WTC11 (cell line): ENCODE measurements at regions not wholly inside any gene's neighbourhood (a gene's known extent, or its start where the extent isn't known, plus 50 kb on each side); places are given as distances from the start of the nearest gene placed in this dataset.

Experiments
- ATAC-seq: fragments of 200-7000 bp; cut with Tn5 transposase; 2 replicates; pipeline ENCODE4 v1.10.0; 2021; ENCODE audit warnings: mild to moderate bottlenecking, moderate library complexity
- CTCF ChIA-PET: fragments of 300-600 bp; sonication (Branson Sonifier 250); formaldehyde crosslinking; loops from one replicate; lab custom pipeline; 2021; ENCODE audit warnings: antibody characterized with exemption; lab: Charles Lee
- POLR2A ChIA-PET: fragments of 350-600 bp; sonication (Branson Sonifier 250); formaldehyde crosslinking; loops from one replicate; lab custom pipeline; 2021; ENCODE audit warnings: antibody characterized with exemption; lab: Charles Lee
- DNase-seq: peaks from one replicate; pipeline ENCODE4 v3.0.0; 2021; ENCODE audit warnings: low spot score
- H3K27ac Mint-ChIP-seq: 2 replicates; pipeline ENCODE4 v1.8.0; 2021; ENCODE audit warnings: mixed read lengths
- H3K27me3 Mint-ChIP-seq: 2 replicates; pipeline ENCODE4 v1.8.0; 2021; ENCODE audit warnings: low read depth, mild to moderate bottlenecking, moderate library complexity, mixed read lengths
- H3K36me3 Mint-ChIP-seq: 2 replicates; pipeline ENCODE4 v1.8.0; 2021; ENCODE audit warnings: mixed read lengths
- H3K4me1 Mint-ChIP-seq: 2 replicates; pipeline ENCODE4 v1.8.0; 2022; ENCODE audit warnings: mixed read lengths
- H3K4me3 Mint-ChIP-seq: 2 replicates; pipeline ENCODE4 v1.8.0; 2021; ENCODE audit warnings: mild to moderate bottlenecking, moderate library complexity, mixed read lengths
- H3K9me3 Mint-ChIP-seq: 2 replicates; pipeline ENCODE4 v1.8.0; 2021; ENCODE audit warnings: mixed read lengths
- ATF2 ChIP-seq: sonication (generic); formaldehyde crosslinking; IDR thresholded peaks from 2 replicates; pipeline ENCODE4 v1.8.1; 2022; ENCODE audit warnings: low read depth, missing genetic modification reagents, borderline replicate concordance
- EMX1 ChIP-seq: fragments of 250-450 bp; sonication (Bioruptor Pico); IDR thresholded peaks from 2 replicates; pipeline ENCODE4 v1.8.0; 2021; ENCODE audit warnings: mild to moderate bottlenecking
- FOXK1 ChIP-seq: sonication (generic); formaldehyde crosslinking; IDR thresholded peaks from 2 replicates; pipeline ENCODE4 v1.8.0; 2022; ENCODE audit warnings: mild to moderate bottlenecking, moderate library complexity, missing genetic modification reagents
- GABPB1 ChIP-seq: sonication (generic); formaldehyde crosslinking; IDR thresholded peaks from 2 replicates; pipeline ENCODE4 v1.8.1; 2023; ENCODE audit warnings: mild to moderate bottlenecking, missing genetic modification reagents
- MYBL2 ChIP-seq: sonication (generic); formaldehyde crosslinking; IDR thresholded peaks from 2 replicates; pipeline ENCODE4 v1.8.1; 2023; ENCODE audit warnings: mild to moderate bottlenecking, moderate library complexity, missing genetic modification reagents
- NFATC4 ChIP-seq: fragments of 250-450 bp; sonication (Bioruptor Pico); IDR thresholded peaks from 2 replicates; pipeline ENCODE4 v1.9.0; 2021; ENCODE audit warnings: mild to moderate bottlenecking
- NFE2L1 ChIP-seq: sonication (generic); formaldehyde crosslinking; IDR thresholded peaks from 2 replicates; pipeline ENCODE4 v1.8.1; 2023; ENCODE audit warnings: missing genetic modification reagents
- PRDM15 ChIP-seq: sonication (generic); formaldehyde crosslinking; IDR thresholded peaks from 2 replicates; pipeline ENCODE4 v1.8.0; 2022; ENCODE audit warnings: missing genetic modification reagents
- RORB ChIP-seq: fragments of 250-450 bp; sonication (Bioruptor Pico); IDR thresholded peaks from 2 replicates; pipeline ENCODE4 v1.9.0; 2021; ENCODE audit warnings: mild to moderate bottlenecking
- TEAD1 ChIP-seq: sonication (generic); formaldehyde crosslinking; IDR thresholded peaks from 2 replicates; pipeline ENCODE4 v1.8.0; 2022; ENCODE audit warnings: mild to moderate bottlenecking, missing genetic modification reagents
- ZBTB43 ChIP-seq: sonication (generic); formaldehyde crosslinking; IDR thresholded peaks from 2 replicates; pipeline ENCODE4 v1.8.1; 2023; ENCODE audit warnings: mild to moderate bottlenecking, missing genetic modification reagents
- ZNF219 ChIP-seq: sonication (generic); formaldehyde crosslinking; IDR thresholded peaks from 2 replicates; pipeline ENCODE4 v1.8.0; 2023; ENCODE audit warnings: missing genetic modification reagents, mild to moderate bottlenecking, borderline replicate concordance
- ZNF317 ChIP-seq: sonication (generic); formaldehyde crosslinking; IDR thresholded peaks from 2 replicates; pipeline ENCODE4 v1.8.1; 2023; ENCODE audit warnings: low read depth, mild to moderate bottlenecking, moderate library complexity, missing genetic modification reagents, borderline replicate concordance
- ZNF416 ChIP-seq: fragments of 250-450 bp; sonication (Bioruptor Pico); IDR thresholded peaks from 2 replicates; pipeline ENCODE4 v1.9.0; 2021; ENCODE audit warnings: mild to moderate bottlenecking, inconsistent platforms
- ZNF425 ChIP-seq: fragments of 250-450 bp; sonication (Bioruptor Pico); conservative IDR thresholded peaks from 2 replicates; pipeline ENCODE4 v1.9.0; 2021; ENCODE audit warnings: mild to moderate bottlenecking
- ZSCAN18 ChIP-seq: fragments of 250-450 bp; sonication (Bioruptor Pico); IDR thresholded peaks from 2 replicates; pipeline ENCODE4 v2.1.2; 2022; ENCODE audit warnings: mild to moderate bottlenecking, moderate library complexity
- TF ChIP-seq, protein P1 (sequence below): sonication (generic); formaldehyde crosslinking; conservative IDR thresholded peaks from 2 replicates; pipeline ENCODE4 v1.8.1; 2023; ENCODE audit warnings: mild to moderate bottlenecking, low read depth, missing genetic modification reagents, moderate library complexity
- TF ChIP-seq, protein P2 (sequence below): sonication (generic); formaldehyde crosslinking; IDR thresholded peaks from 2 replicates; pipeline ENCODE4 v1.8.1; 2023; ENCODE audit warnings: mild to moderate bottlenecking, missing genetic modification reagents, moderate library complexity
- TF ChIP-seq, protein P3 (sequence below): sonication (generic); formaldehyde crosslinking; IDR thresholded peaks from 2 replicates; pipeline ENCODE4 v1.8.1; 2022; ENCODE audit warnings: missing genetic modification reagents, borderline replicate concordance
- TF ChIP-seq, protein P4 (sequence below): sonication (generic); formaldehyde crosslinking; IDR thresholded peaks from 2 replicates; pipeline ENCODE4 v1.8.0; 2022; ENCODE audit warnings: mild to moderate bottlenecking, missing genetic modification reagents

DNA sequence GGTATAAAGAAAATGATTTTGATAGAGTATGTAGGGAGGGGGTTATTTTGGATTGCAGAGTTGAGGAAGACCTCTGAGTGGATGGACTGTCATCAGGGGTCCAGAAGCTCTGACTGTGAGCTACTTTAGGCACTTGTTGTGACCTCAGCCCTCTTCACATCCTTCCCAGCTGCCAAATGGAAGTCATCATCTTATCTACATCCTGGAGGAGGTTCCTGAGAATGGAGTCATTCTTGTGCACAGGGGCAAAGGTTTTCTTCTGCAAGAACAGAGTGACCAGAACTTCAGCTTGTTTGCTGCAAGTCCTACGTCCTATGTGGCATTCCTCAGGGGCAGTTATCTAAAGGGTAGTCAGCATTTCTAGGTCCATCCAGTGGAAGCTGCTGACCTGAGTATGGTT is 393.8 kb downstream of the AASDHPPT start:
- TF ChIP-seq EMX1 (CRISPR knock-in tag): no peak
- no peak for TF ChIP-seq ZNF317
- TF ChIP-seq ZNF425: no peak
- no peak for TF ChIP-seq ATF2 (CRISPR knock-in tag)
- no peak for TF ChIP-seq NFE2L1 (CRISPR knock-in tag)
- no peak for TF ChIP-seq RORB (CRISPR knock-in tag)
- TF ChIP-seq ZSCAN18 (CRISPR knock-in tag): no peak
- no peak for TF ChIP-seq ZNF219 (CRISPR knock-in tag)
- no peak for TF ChIP-seq MYBL2 (CRISPR knock-in tag)
- ChIA-PET POLR2A (no interaction called here), CTCF (no interaction called here)
- H3K27ac Mint-ChIP-seq: no peak overlapping the region
- H3K36me3 Mint-ChIP-seq: no peaks in the 10 kb centered on the region
- H3K4me1 Mint-ChIP-seq: 0 out of 2 replicates have a peak, but pooled peaks cover 2% of the 10 kb centered on the region
- ATAC-seq: no peak
- H3K4me3 Mint-ChIP-seq: no peak overlapping the region
- H3K9me3 Mint-ChIP-seq: peaks cover 20% of the 10 kb centered on the region
- H3K27me3 Mint-ChIP-seq: no peaks in the 10 kb centered on the region
- DNase-seq: no peak

DNA sequence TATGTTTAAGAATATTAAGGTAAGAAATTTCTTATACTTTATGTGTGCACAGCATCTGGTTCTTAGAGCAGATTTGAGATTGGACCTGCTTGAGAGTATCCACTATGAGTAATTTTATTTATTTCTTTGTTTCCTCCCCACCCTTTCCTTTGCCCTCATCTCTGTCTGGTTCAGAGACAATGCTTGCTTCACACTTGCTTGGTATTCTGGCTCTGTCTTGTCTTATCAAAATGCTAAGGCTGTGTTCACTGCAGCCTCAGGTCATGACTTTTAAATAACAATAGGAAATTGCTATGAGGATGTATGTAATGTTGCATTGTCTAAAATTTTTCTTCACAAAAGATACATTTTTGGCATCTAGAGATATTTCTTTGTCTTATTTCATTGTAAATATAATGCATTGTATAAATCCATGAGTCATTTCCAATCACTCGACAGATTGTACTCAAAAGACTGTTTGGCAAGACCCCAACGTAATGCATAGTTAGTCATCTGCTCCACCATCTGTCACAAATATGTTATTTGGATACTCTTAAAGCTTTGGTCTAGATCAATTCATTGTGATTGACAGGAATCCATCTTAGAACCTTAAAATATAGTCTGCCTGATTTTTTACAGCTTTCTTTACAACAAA is 395.7 kb downstream of the AASDHPPT start:
- H3K4me3 Mint-ChIP-seq: no peak overlapping the region
- ChIA-PET CTCF (no interaction called here), POLR2A (no interaction called here)
- no peaks in the 10 kb centered on the region for H3K27me3 Mint-ChIP-seq
- no peaks in the 10 kb centered on the region for H3K4me1 Mint-ChIP-seq
- no peak overlapping the region for H3K27ac Mint-ChIP-seq
- H3K9me3 Mint-ChIP-seq: peaks cover 20% of the 10 kb centered on the region
- ATAC-seq (no peak), DNase-seq (no peak)
- no peaks in the 10 kb centered on the region for H3K36me3 Mint-ChIP-seq
- TF ChIP-seq, protein P1, sequence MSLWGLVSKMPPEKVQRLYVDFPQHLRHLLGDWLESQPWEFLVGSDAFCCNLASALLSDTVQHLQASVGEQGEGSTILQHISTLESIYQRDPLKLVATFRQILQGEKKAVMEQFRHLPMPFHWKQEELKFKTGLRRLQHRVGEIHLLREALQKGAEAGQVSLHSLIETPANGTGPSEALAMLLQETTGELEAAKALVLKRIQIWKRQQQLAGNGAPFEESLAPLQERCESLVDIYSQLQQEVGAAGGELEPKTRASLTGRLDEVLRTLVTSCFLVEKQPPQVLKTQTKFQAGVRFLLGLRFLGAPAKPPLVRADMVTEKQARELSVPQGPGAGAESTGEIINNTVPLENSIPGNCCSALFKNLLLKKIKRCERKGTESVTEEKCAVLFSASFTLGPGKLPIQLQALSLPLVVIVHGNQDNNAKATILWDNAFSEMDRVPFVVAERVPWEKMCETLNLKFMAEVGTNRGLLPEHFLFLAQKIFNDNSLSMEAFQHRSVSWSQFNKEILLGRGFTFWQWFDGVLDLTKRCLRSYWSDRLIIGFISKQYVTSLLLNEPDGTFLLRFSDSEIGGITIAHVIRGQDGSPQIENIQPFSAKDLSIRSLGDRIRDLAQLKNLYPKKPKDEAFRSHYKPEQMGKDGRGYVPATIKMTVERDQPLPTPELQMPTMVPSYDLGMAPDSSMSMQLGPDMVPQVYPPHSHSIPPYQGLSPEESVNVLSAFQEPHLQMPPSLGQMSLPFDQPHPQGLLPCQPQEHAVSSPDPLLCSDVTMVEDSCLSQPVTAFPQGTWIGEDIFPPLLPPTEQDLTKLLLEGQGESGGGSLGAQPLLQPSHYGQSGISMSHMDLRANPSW (CRISPR knock-in tag): no peak
- TF ChIP-seq, protein P2, sequence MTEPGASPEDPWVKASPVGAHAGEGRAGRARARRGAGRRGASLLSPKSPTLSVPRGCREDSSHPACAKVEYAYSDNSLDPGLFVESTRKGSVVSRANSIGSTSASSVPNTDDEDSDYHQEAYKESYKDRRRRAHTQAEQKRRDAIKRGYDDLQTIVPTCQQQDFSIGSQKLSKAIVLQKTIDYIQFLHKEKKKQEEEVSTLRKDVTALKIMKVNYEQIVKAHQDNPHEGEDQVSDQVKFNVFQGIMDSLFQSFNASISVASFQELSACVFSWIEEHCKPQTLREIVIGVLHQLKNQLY (CRISPR knock-in tag): no peak
- TF ChIP-seq ZNF219 (CRISPR knock-in tag): no peak
- TF ChIP-seq GABPB1 (CRISPR knock-in tag): no peak
- TF ChIP-seq, protein P3, sequence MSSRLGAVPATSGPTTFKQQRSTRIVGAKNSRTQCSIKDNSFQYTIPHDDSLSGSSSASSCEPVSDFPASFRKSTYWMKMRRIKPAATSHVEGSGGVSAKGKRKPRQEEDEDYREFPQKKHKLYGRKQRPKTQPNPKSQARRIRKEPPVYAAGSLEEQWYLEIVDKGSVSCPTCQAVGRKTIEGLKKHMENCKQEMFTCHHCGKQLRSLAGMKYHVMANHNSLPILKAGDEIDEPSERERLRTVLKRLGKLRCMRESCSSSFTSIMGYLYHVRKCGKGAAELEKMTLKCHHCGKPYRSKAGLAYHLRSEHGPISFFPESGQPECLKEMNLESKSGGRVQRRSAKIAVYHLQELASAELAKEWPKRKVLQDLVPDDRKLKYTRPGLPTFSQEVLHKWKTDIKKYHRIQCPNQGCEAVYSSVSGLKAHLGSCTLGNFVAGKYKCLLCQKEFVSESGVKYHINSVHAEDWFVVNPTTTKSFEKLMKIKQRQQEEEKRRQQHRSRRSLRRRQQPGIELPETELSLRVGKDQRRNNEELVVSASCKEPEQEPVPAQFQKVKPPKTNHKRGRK (CRISPR knock-in tag): no peak
- TF ChIP-seq ZNF416 (CRISPR knock-in tag): no peak
- no peak for TF ChIP-seq PRDM15 (CRISPR knock-in tag)
- no peak for TF ChIP-seq NFATC4 (CRISPR knock-in tag)
- no peak for TF ChIP-seq FOXK1 (CRISPR knock-in tag)
- TF ChIP-seq TEAD1 (CRISPR knock-in tag): no peak
- TF ChIP-seq, protein P4, sequence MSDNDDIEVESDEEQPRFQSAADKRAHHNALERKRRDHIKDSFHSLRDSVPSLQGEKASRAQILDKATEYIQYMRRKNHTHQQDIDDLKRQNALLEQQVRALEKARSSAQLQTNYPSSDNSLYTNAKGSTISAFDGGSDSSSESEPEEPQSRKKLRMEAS (CRISPR knock-in tag): no peak
- no peak for TF ChIP-seq ZBTB43 (CRISPR knock-in tag)
